OCI-LY1 (cell line): ENCODE measurements at regions not wholly inside any gene's neighbourhood (a gene's known extent, or its start where the extent isn't known, plus 50 kb on each side); places are given as distances from the start of the nearest gene placed in this dataset.

Experiments
- H2AFZ ChIP-seq: fragments of 200-600 bp; sonication (generic), shearing (Covaris generic); 2 replicates; pipeline ENCODE4 v1.6.0; 2014; ENCODE audit warnings: antibody characterized with exemption, mild to moderate bottlenecking, low read length
- H3F3A ChIP-seq: fragments of 200-600 bp; sonication (generic), shearing (Covaris generic); 2 replicates; pipeline ENCODE4 v1.6.0; 2014; ENCODE audit warnings: mild to moderate bottlenecking, antibody characterized with exemption, low read length, moderate library complexity; ENCODE audit not compliant: insufficient read depth
- H3K27ac ChIP-seq: fragments of 200-600 bp; sonication (generic); 2 replicates; pipeline ENCODE4 v1.5.1; 2014; ENCODE audit warnings: low read length, mixed run types, mild to moderate bottlenecking, low read depth; ENCODE audit not compliant: poor library complexity, severe bottlenecking
- H3K27me3 ChIP-seq: fragments of 200-600 bp; sonication (generic); 2 replicates; pipeline ENCODE4 v1.6.0; 2014; ENCODE audit warnings: antibody characterized with exemption, mild to moderate bottlenecking, low read length, moderate library complexity; ENCODE audit not compliant: insufficient read depth
- H3K36me3 ChIP-seq: fragments of 200-600 bp; sonication (generic); 2 replicates; pipeline ENCODE4 v1.6.1; 2014; ENCODE audit warnings: mild to moderate bottlenecking, antibody characterized with exemption, low read length, moderate library complexity, mixed read lengths; ENCODE audit not compliant: insufficient read depth
- H3K4me1 ChIP-seq: fragments of 200-600 bp; sonication (generic); 2 replicates; pipeline ENCODE4 v1.5.1; 2014; ENCODE audit warnings: mild to moderate bottlenecking, low read length, moderate library complexity; ENCODE audit not compliant: insufficient read depth, severe bottlenecking
- H3K4me2 ChIP-seq: fragments of 200-600 bp; sonication (generic), shearing (Covaris generic); 2 replicates; pipeline ENCODE4 v1.6.1; 2014; ENCODE audit warnings: low read length
- H3K4me3 ChIP-seq: fragments of 200-600 bp; sonication (generic); 2 replicates; pipeline ENCODE4 v1.5.1; 2014; ENCODE audit warnings: low read length, low read depth, mild to moderate bottlenecking, mixed read lengths; ENCODE audit not compliant: poor library complexity, severe bottlenecking
- H3K79me2 ChIP-seq: fragments of 200-600 bp; shearing (Covaris generic); 2 replicates; pipeline ENCODE4 v1.6.1; 2016; ENCODE audit warnings: mixed run types, low read length, mixed read lengths; ENCODE audit not compliant: insufficient read depth
- H3K9ac ChIP-seq: fragments of 200-600 bp; sonication (generic), shearing (Covaris generic); 2 replicates; pipeline ENCODE4 v1.6.1; 2014; ENCODE audit warnings: mild to moderate bottlenecking, low read length, mixed read lengths
- H3K9me2 ChIP-seq: fragments of 200-600 bp; sonication (generic), shearing (Covaris generic); 2 replicates; pipeline ENCODE4 v1.6.1; 2014; ENCODE audit warnings: low read depth, mild to moderate bottlenecking, low read length, mixed read lengths
- H3K9me3 ChIP-seq: fragments of 200-600 bp; shearing (Covaris generic); 2 replicates; pipeline ENCODE4 v1.6.1; 2014; ENCODE audit warnings: low read length, mixed read lengths
- H4K20me1 ChIP-seq: fragments of 200-600 bp; sonication (generic), shearing (Covaris generic); 2 replicates; pipeline ENCODE4 v1.6.0; 2016; ENCODE audit warnings: mild to moderate bottlenecking, low read length; ENCODE audit not compliant: insufficient read depth
- CTCF ChIP-seq: fragments of 200-600 bp; sonication (generic), shearing (Covaris generic); IDR thresholded peaks from 2 replicates; pipeline ENCODE4 v1.5.1; 2017; ENCODE audit warnings: mild to moderate bottlenecking, antibody characterized with exemption, low read length, moderate library complexity, mixed read lengths
- EZH2 ChIP-seq: fragments of 200-600 bp; sonication (generic), shearing (Covaris generic); IDR thresholded peaks from 2 replicates; pipeline ENCODE4 v1.8.0; 2017; ENCODE audit warnings: borderline replicate concordance, mixed run types, mild to moderate bottlenecking, antibody characterized with exemption, low read length, moderate library complexity, mixed read lengths

GRCh38 chr7:36076074-36076473 is 77.0 kb upstream of the EEPD1 start:
- TF ChIP-seq CTCF (no peak), EZH2 (no peak)
- no peak overlapping the region for H3K4me2 ChIP-seq
- no peak overlapping the region for H3K9ac ChIP-seq
- H3K27ac ChIP-seq = no peak overlapping the region
- no peaks in the 10 kb centered on the region for H3K36me3 ChIP-seq
- H3F3A ChIP-seq = no peaks in the 10 kb centered on the region
- peaks cover 4% of the 10 kb centered on the region; the same call in 1 of the 2 replicates for H3K27me3 ChIP-seq
- no peaks in the 10 kb centered on the region for H3K9me2 ChIP-seq
- no peak overlapping the region for H2AFZ ChIP-seq
- no peaks in the 10 kb centered on the region for H3K79me2 ChIP-seq
- no peaks in the 10 kb centered on the region for H3K4me1 ChIP-seq
- no peak overlapping the region for H3K4me3 ChIP-seq
- no peaks in the 10 kb centered on the region for H4K20me1 ChIP-seq
- H3K9me3 ChIP-seq = no peaks in the 10 kb centered on the region

GRCh38 chr7:36078816-36079360 is 74.2 kb upstream of the EEPD1 start:
- no peaks in the 10 kb centered on the region for H3K36me3 ChIP-seq

GRCh38 chr7:36079446-36080025 is 73.5 kb upstream of the EEPD1 start:
- no peaks in the 10 kb centered on the region for H3K79me2 ChIP-seq
- H3K27ac ChIP-seq = no peak overlapping the region
- no peaks in the 10 kb centered on the region for H3K36me3 ChIP-seq
- H3K4me1 ChIP-seq = no peaks in the 10 kb centered on the region
- H3K9ac ChIP-seq = no peak overlapping the region
- H3F3A ChIP-seq = no peaks in the 10 kb centered on the region
- H3K4me3 ChIP-seq = no peak overlapping the region
- no peak overlapping the region for H3K4me2 ChIP-seq
- no peak overlapping the region for H2AFZ ChIP-seq
- peaks cover 13% of the 10 kb centered on the region for H3K27me3 ChIP-seq
- H4K20me1 ChIP-seq = no peaks in the 10 kb centered on the region
- no peaks in the 10 kb centered on the region for H3K9me3 ChIP-seq
- no peak for TF ChIP-seq CTCF
- TF ChIP-seq EZH2 = no peak
- no peaks in the 10 kb centered on the region for H3K9me2 ChIP-seq

More at GRCh38 chr7:36078816-36079360, 74.2 kb upstream of the EEPD1 start:
- H3K9me2 ChIP-seq = no peaks in the 10 kb centered on the region
- no peak overlapping the region for H3K4me2 ChIP-seq
- no peak overlapping the region for H2AFZ ChIP-seq
- H3K4me3 ChIP-seq = no peak overlapping the region
- peaks cover 13% of the 10 kb centered on the region for H3K27me3 ChIP-seq
- TF ChIP-seq CTCF (no peak), EZH2 (no peak)
- no peaks in the 10 kb centered on the region for H3K9me3 ChIP-seq
- H3K79me2 ChIP-seq = no peaks in the 10 kb centered on the region
- no peaks in the 10 kb centered on the region for H4K20me1 ChIP-seq
- no peak overlapping the region for H3K9ac ChIP-seq
- H3K27ac ChIP-seq = no peak overlapping the region
- H3K4me1 ChIP-seq = no peaks in the 10 kb centered on the region
- no peaks in the 10 kb centered on the region for H3F3A ChIP-seq
